Hepatic stellate cell (primary cell): ENCODE measurements at regions not wholly inside any gene's neighbourhood (a gene's known extent, or its start where the extent isn't known, plus 50 kb on each side); places are given as distances from the start of the nearest gene placed in this dataset.

ENCODE experiments used
- DNase-seq: peaks from one replicate; pipeline ENCODE4 v3.0.0; 2011; ENCODE audit warnings: low spot score

GRCh38 chr6:54059683-54060082 is 51.6 kb upstream of the MLIP start:
- no peak for DNase-seq

- DNase-seq: no peak
Observed at GRCh38 chr6:54060286-54060685, 51.0 kb upstream of the MLIP start.
